Stimulated activated naive CD8-positive, alpha-beta T cell treated with anti-CD3 and anti-CD28 coated beads, Interleukin-15, Interleukin-2, amounts not matched to agents 100 ng/mL and 50 ng/mL, for 24 hours (primary cell): ENCODE measurements at regions not wholly inside any gene's neighbourhood (a gene's known extent, or its start where the extent isn't known, plus 50 kb on each side); places are given as distances from the start of the nearest gene placed in this dataset.

Experiments
- H3K27ac Mint-ChIP-seq: one replicate; pipeline ENCODE4 v1.8.0; 2021; ENCODE audit warnings: mild to moderate bottlenecking, mixed read lengths
- H3K27me3 Mint-ChIP-seq: one replicate; pipeline ENCODE4 v1.8.0; 2021; ENCODE audit warnings: mixed read lengths
- H3K36me3 Mint-ChIP-seq: one replicate; pipeline ENCODE4 v1.8.0; 2021; ENCODE audit warnings: low read depth, mixed read lengths
- H3K4me1 Mint-ChIP-seq: one replicate; pipeline ENCODE4 v1.8.0; 2021; ENCODE audit warnings: low read depth, mixed read lengths
- H3K4me3 Mint-ChIP-seq: one replicate; pipeline ENCODE4 v1.8.0; 2021; ENCODE audit warnings: mild to moderate bottlenecking, mixed read lengths
- H3K9me3 Mint-ChIP-seq: one replicate; pipeline ENCODE4 v1.8.0; 2021; ENCODE audit warnings: mixed read lengths

GRCh38 chr13:106029676-106030290 is 505.7 kb downstream of the EFNB2 start:
- no peaks in the 10 kb centered on the region for H3K36me3 Mint-ChIP-seq
- H3K4me3 Mint-ChIP-seq, result no peak overlapping the region
- H3K27me3 Mint-ChIP-seq, result no peaks in the 10 kb centered on the region
- no peaks in the 10 kb centered on the region for H3K9me3 Mint-ChIP-seq
- H3K4me1 Mint-ChIP-seq, result no peaks in the 10 kb centered on the region
- no peak overlapping the region for H3K27ac Mint-ChIP-seq

- Mint-ChIP-seq H3K27ac (no peak overlapping the region), H3K27me3 (no peaks in the 10 kb centered on the region), H3K4me1 (no peaks in the 10 kb centered on the region), H3K4me3 (no peak overlapping the region), H3K36me3 (no peaks in the 10 kb centered on the region), H3K9me3 (no peaks in the 10 kb centered on the region)
These were observed 506.6 kb downstream of the EFNB2 start for GRCh38 chr13:106028911-106029310.

DNA sequence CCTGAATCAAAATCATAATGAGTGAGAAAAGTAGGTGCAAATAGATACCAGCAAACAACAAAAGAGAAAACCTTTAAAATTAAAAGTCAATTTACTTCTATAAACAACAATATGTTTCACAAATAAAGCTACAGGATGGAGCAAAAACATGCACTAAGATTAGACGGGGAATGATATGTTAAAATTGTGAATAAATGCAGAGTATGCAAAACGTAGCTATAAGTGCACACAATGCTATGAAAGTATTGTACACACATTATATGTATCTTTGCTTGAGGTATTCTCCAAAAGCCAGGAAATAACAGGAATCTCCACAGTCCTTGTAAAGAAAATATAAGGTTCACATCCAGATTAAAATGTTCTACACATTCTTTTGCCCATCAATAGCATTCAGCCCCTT is 523.9 kb downstream of the EFNB2 start:
- peaks cover 9% of the 10 kb centered on the region for H3K9me3 Mint-ChIP-seq
- no peak overlapping the region for H3K27ac Mint-ChIP-seq
- H3K27me3 Mint-ChIP-seq, result no peaks in the 10 kb centered on the region
- H3K4me3 Mint-ChIP-seq, result no peak overlapping the region
- H3K4me1 Mint-ChIP-seq, result no peaks in the 10 kb centered on the region
- no peaks in the 10 kb centered on the region for H3K36me3 Mint-ChIP-seq

DNA sequence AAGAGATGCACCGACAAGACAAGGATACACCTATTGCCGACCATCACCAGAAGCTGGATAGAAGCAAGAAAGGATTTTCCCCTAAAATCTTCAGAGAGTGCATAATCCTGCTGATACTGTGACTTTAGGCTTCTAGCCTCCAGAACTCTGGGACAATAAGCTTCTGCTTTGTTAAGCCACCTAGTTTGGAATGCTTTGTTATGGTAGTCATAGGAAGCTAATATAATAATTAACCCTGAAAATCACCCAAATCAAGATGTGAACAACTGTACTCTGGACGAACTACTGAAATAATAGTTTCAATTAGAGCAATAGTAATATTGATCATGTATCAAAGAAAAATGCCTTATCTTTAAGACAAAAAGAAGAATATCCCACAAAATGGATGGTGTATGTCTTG is 524.6 kb downstream of the EFNB2 start:
- no peaks in the 10 kb centered on the region for H3K4me1 Mint-ChIP-seq

DNA sequence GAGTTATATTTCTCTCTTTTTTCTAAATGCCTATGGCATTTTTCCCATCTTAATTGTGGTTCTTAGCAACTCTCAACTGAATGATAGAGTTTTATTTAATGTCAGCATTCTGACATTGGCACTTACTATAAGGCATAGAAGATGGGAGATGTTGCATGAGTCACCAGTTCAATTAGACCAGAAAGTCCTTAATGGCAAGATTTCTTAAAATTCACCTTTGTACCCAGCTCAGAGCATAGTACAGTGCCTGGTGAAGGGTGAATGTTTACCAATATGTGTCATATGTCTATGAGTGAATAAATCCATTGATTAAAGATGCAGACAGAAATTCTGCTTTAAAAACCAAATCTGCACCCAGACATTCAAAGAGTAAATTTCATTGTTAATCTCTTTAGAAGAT is 526.9 kb downstream of the EFNB2 start:
- peaks cover 9% of the 10 kb centered on the region for H3K9me3 Mint-ChIP-seq
- no peaks in the 10 kb centered on the region for H3K27me3 Mint-ChIP-seq
- no peak overlapping the region for H3K27ac Mint-ChIP-seq
- no peak overlapping the region for H3K4me3 Mint-ChIP-seq
- H3K4me1 Mint-ChIP-seq, result no peaks in the 10 kb centered on the region
- no peaks in the 10 kb centered on the region for H3K36me3 Mint-ChIP-seq

More for the DNA sequence above, 524.6 kb downstream of the EFNB2 start:
- Mint-ChIP-seq H3K27me3 (no peaks in the 10 kb centered on the region), H3K27ac (no peak overlapping the region), H3K36me3 (no peaks in the 10 kb centered on the region), H3K4me3 (no peak overlapping the region), H3K9me3 (peaks cover 9% of the 10 kb centered on the region)

DNA sequence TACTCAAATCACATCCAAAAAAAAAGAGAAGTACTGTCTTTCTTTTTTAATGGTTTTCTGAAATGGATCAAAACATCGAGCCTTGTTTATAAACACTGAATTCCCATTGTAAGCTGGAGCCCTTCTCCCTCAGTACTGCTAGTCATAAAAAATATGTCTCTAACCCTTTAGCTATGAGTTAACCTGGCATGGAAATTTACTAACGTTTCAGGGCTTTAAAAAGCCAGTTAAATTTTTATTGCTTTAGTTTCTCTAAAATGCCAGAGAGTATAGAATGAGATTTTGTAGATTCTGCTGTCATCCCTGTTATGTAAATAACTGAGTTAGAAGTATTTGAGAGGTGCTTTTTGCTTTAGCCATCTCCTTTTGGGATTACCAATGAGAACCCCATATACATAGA is 528.3 kb downstream of the EFNB2 start:
- Mint-ChIP-seq H3K36me3 (no peaks in the 10 kb centered on the region), H3K4me1 (no peaks in the 10 kb centered on the region), H3K27me3 (no peaks in the 10 kb centered on the region), H3K4me3 (no peak overlapping the region), H3K27ac (no peak overlapping the region), H3K9me3 (peaks cover 4% of the 10 kb centered on the region)

GRCh38 chr13:106003651-106004050 is 531.8 kb downstream of the EFNB2 start:
- H3K27ac Mint-ChIP-seq, result no peak overlapping the region
- no peaks in the 10 kb centered on the region for H3K27me3 Mint-ChIP-seq
- H3K4me3 Mint-ChIP-seq, result no peak overlapping the region
- no peaks in the 10 kb centered on the region for H3K36me3 Mint-ChIP-seq
- H3K9me3 Mint-ChIP-seq, result peaks cover 7% of the 10 kb centered on the region
- no peaks in the 10 kb centered on the region for H3K4me1 Mint-ChIP-seq

DNA sequence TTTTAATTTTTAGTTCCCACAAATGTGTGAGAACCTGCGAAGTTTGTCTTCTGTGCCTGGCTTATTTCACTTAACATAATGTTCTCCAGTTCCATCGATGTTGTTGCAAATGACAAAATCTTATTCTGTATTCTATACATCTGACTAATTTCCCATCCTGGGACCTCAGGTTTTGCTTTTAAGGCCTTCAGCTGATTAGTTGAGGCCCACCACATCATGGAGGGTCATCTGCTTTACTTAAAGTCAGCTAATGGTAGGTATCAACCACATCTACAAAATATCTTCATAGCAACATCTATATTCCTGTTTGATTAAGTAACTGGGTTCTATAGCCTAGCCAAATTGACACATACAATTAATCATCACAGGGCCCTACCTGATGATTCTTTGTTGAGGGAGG is 534.0 kb downstream of the EFNB2 start:
- Mint-ChIP-seq H3K4me3 (no peak overlapping the region), H3K4me1 (no peaks in the 10 kb centered on the region), H3K36me3 (no peaks in the 10 kb centered on the region), H3K27ac (no peak overlapping the region), H3K27me3 (no peaks in the 10 kb centered on the region), H3K9me3 (peaks cover 5% of the 10 kb centered on the region)

GRCh38 chr13:105997581-105998550 is 537.6 kb downstream of the EFNB2 start:
- Mint-ChIP-seq H3K27me3 (no peaks in the 10 kb centered on the region), H3K9me3 (peaks cover 5% of the 10 kb centered on the region), H3K4me3 (no peak overlapping the region), H3K36me3 (no peaks in the 10 kb centered on the region), H3K4me1 (no peaks in the 10 kb centered on the region), H3K27ac (no peak overlapping the region)

DNA sequence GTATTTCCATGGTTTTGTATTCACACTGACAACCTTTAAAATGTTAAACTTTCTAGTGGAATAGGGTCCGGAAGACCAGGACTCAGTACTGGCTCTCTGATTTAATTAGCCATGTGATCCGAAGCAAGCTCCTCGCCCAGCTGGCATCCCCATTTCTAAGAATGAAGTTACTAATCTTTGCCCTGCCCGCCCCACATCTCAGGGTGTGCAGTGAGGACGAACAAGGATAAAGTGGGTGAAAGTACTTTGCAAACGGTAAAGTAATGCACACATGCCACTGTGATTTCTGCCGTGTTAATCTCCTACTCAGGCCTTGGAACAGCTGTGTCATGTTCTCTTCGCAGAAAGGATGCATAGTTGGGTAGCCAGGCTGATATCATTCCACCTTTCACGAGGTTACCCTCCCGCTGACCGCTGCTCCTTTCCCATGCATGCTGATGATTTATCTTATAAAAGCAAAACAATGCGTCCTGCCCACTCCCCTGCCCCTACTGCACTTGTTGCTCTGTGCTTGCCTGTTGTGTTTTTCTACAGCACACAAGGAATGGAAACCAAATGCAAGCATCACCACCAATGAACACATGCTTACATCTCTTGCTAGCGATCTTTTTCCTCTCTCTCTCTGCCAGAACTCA is 539.0 kb downstream of the EFNB2 start:
- Mint-ChIP-seq H3K9me3 (peaks cover 5% of the 10 kb centered on the region), H3K27me3 (no peaks in the 10 kb centered on the region), H3K4me3 (no peak overlapping the region), H3K36me3 (no peaks in the 10 kb centered on the region), H3K4me1 (no peaks in the 10 kb centered on the region), H3K27ac (no peak overlapping the region)

GRCh38 chr13:105994340-105994739 is 541.1 kb downstream of the EFNB2 start:
- no peaks in the 10 kb centered on the region for H3K4me1 Mint-ChIP-seq
- H3K27me3 Mint-ChIP-seq, result no peaks in the 10 kb centered on the region
- peaks cover 5% of the 10 kb centered on the region for H3K9me3 Mint-ChIP-seq
- no peak overlapping the region for H3K27ac Mint-ChIP-seq
- H3K4me3 Mint-ChIP-seq, result no peak overlapping the region
- H3K36me3 Mint-ChIP-seq, result no peaks in the 10 kb centered on the region

DNA sequence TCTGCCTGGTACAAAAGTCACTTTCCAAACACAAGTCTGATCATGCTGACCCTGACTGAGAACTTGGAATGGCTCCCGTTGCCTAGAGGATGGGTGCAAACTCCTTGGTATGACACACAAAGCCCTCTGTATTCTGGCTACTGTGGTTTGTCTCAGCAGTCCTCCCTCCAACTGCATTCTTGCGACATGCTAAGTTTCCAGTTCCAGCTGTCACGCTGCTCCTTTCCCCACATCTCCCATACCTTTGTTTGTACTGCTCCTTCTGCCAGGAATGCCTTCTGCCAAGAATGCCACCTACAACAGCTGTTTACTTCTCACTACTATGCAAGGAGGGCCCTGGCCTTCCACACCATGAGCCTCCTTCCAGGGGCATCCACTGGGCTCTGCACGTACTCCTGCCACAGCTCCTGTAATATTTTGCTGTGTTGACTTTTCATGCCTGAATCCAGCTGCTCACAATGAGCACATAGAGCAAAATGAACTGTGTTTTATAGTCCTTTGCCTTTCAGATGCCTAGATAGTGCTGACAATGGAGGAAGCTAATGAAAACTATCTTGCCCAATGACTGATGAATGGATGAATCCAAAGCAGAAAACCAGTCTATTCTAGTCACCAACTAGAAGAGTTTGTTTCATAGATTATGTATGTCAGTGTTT is 543.7 kb downstream of the EFNB2 start:
- Mint-ChIP-seq H3K4me1 (no peaks in the 10 kb centered on the region), H3K27me3 (no peaks in the 10 kb centered on the region), H3K27ac (no peak overlapping the region), H3K4me3 (no peak overlapping the region), H3K36me3 (no peaks in the 10 kb centered on the region), H3K9me3 (peaks cover 5% of the 10 kb centered on the region)

- Mint-ChIP-seq H3K4me1 (no peaks in the 10 kb centered on the region), H3K36me3 (no peaks in the 10 kb centered on the region), H3K27ac (no peak overlapping the region), H3K9me3 (peaks cover 5% of the 10 kb centered on the region), H3K27me3 (no peaks in the 10 kb centered on the region), H3K4me3 (no peak overlapping the region)
These were observed 544.3 kb downstream of the EFNB2 start for GRCh38 chr13:105991131-105991530.

DNA sequence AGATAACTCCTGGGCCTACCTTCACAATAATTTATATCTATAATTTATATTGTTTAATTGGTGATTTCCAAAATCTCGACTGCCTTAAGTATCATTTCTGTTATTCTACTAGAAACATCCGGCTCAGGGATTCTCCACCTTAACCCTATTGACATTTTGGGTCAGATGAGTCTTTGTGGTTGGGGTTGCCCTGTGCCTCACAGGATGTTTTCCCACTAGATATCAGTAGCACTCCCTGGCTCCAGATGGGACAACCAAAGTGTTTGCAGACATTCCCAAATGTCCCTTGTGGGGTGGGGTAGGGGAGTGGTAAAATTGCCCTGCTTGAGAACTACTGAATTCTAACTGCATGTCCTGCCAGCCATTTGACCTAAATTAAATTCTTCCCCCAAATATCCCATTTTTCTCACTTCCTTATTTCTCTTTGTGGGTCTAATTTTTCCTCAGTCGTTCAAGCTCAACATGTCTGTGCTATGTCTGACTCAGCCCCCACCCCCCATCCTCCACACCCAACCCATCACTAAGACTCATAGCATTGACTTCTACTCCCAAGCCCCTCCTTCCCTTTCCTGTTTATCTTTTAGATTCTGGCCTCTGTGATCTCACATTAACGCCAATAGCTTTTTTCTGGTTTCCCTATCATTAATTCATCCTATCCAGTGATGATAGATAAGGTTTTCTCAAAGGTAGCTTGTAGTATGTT is 545.1 kb downstream of the EFNB2 start:
- no peak overlapping the region for H3K4me3 Mint-ChIP-seq
- H3K36me3 Mint-ChIP-seq, result no peaks in the 10 kb centered on the region
- no peaks in the 10 kb centered on the region for H3K4me1 Mint-ChIP-seq
- H3K27ac Mint-ChIP-seq, result no peak overlapping the region
- no peaks in the 10 kb centered on the region for H3K27me3 Mint-ChIP-seq
- H3K9me3 Mint-ChIP-seq, result peaks cover 5% of the 10 kb centered on the region
